Psoas muscle (tissue), 7 donors: ENCODE measurements at regions not wholly inside any gene's neighbourhood (a gene's known extent, or its start where the extent isn't known, plus 50 kb on each side); places are given as distances from the start of the nearest gene placed in this dataset.

Experiments
- ATAC-seq, 4 donors: fragments of 200-7000 bp; cut with Tn5 transposase; one replicate each; pipeline ENCODE4 v1.9.1; 2020; ENCODE audit warnings: moderate library complexity in 3 of 4, mild to moderate bottlenecking in 2 of 4
- DNase-seq, 2 donors: peaks; one replicate each; pipeline ENCODE4 v3.0.0-alpha.2; 2020
- H3K27ac ChIP-seq: fragments of 200-600 bp; one replicate; pipeline ENCODE4 v1.8.0; 2022
- H3K27me3 ChIP-seq, 3 donors: fragments of 200-600 bp in 1 of 3; one replicate each; pipeline versions ENCODE4 v1.6.1 to v1.8.0; 2013 to 2022; ENCODE audit warnings: low read length in 2 of 3, mild to moderate bottlenecking in 2 of 3, moderate library complexity in 1 of 3; ENCODE audit not compliant: insufficient read depth in 3 of 3
- H3K36me3 ChIP-seq, 2 donors: fragments of 200-600 bp in 1 of 2; one replicate each; pipeline versions ENCODE4 v1.6.1 to v1.8.0; 2013 to 2022; ENCODE audit warnings: low read depth in 1 of 2, mild to moderate bottlenecking in 1 of 2, moderate library complexity in 1 of 2; ENCODE audit not compliant: insufficient read depth in 1 of 2
- H3K4me1 ChIP-seq: fragments of 200-600 bp; one replicate; pipeline ENCODE4 v1.8.0; 2022
- H3K4me3 ChIP-seq: fragments of 200-600 bp; one replicate; pipeline ENCODE4 v1.8.0; 2022; ENCODE audit warnings: mild to moderate bottlenecking
- H3K9me3 ChIP-seq: fragments of 200-600 bp; one replicate; pipeline ENCODE4 v1.8.0; 2022
- CTCF ChIP-seq: fragments of 200-600 bp; IDR thresholded peaks from one replicate; pipeline ENCODE4 v1.8.0; 2022; ENCODE audit warnings: antibody characterized with exemption
- WGBS, 3 donors: extraction: QIAGEN DNeasy Blood & Tissue Kit; methylation state at CpG; one replicate each; pipeline versions ENCODE4 v1.1.6 to v1.1.7; 2013; 5-methylcytosine and 5-hydroxymethylcytosine counted together
- intact Hi-C, 2 donors: fragments of 100-400 bp; cut with DNase I; formaldehyde crosslinking; loops; one replicate each; pipeline versions ENCODE4 v1.11.0 to v1.14.2; 2022
- donor health status: healthy with polysubstance abuse.
- donor health status: DM: no; HTN: no; CAD: no; lungs with moderate emphysema.
- donor health status: Bipolar disorder and iron deficiency.
- donor health status: healthy.
- donor health status: DM: yes; HTN: yes; CAD: no.
- donor health status: DM: no; HTN: no; CAD: no.
- donor health status: DM: yes; HTN: yes; CAD: no.

DNA sequence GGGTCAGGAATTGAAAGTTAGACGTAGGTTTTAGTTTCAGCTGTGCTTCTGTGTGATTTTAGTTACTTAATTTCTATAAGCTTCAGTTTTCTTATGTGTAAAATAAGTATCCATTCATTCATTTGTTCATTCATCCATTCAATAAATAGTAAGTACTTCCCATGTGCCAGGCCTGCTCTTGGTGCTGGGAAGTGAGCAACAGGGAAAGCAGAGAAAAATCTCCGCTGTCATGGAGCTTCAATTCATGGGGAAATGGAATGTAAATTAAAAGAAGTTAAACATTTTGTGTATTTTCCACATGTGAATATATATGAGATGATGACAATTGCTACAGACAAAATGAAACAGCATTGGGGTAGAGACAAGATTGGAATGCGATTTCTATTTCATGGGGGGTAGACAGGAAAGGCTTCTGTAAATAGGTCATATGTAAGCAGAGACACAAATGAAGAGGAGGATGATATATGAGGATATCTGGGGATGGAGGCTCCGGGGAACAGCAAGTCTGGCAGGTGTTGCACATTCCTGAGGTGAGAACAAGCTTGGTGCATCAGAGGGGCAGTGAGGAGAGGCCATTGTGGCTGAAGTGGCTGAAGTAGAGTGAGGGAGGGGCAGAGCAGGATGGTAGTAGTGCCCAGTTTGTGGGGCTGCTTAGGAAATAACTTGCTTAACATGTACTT, 66.2 kb downstream of the FHIP1A start:
- Histone ChIP-seq H3K27ac (peak overlapping the region; percentile 53), H3K27me3 (no peaks in the 10 kb centered on the region), H3K36me3 (no peaks in the 10 kb centered on the region), H3K4me3 (no peak overlapping the region), H3K9me3 (no peaks in the 10 kb centered on the region), H3K4me1 (peaks cover 40% of the 10 kb centered on the region)
- TF ChIP-seq CTCF: no peak
- 45 to 64% (median 51%) methylated on average over 4 of the region's 4 CpGs for WGBS, 3 donors
- DNase-seq (no peak), ATAC-seq (peak; percentile 58 to 71 (median 65))
- intact Hi-C loops: no loop called here

DNA sequence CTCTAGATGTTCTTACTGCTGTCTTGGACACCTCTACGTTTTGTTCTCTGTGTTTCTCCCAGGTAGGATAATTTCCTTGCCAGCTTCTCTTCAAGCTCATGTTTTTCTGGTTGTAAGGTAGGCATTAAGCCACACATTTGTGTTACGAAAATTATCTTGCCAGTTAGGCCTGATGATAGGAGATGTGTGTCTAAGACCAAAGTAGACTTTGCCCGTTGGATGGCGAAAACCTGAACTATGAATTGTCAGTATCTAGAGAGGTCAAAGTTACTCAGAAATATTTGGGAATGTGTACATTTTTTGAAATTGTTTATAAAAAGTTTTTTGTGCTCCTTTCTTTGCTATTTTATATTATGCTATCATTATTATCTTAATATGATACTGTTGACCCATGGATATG, 72.8 kb downstream of the FHIP1A start:
- Histone ChIP-seq H3K9me3 (no peaks in the 10 kb centered on the region), H3K4me3 (no peak overlapping the region), H3K4me1 (peaks cover 16% of the 10 kb centered on the region), H3K27me3 (no peaks in the 10 kb centered on the region), H3K27ac (no peak overlapping the region), H3K36me3 (no peaks in the 10 kb centered on the region)
- ATAC-seq: no peak
- intact Hi-C loops: no loop called here
- no peak for TF ChIP-seq CTCF
- 81 to 91% (median 81%) methylated on average over 4 of the region's 4 CpGs for WGBS, 3 donors
- no peak for DNase-seq

- Histone ChIP-seq H3K4me1 (peaks cover 16% of the 10 kb centered on the region), H3K27me3 (no peaks in the 10 kb centered on the region), H3K4me3 (no peak overlapping the region), H3K36me3 (no peaks in the 10 kb centered on the region), H3K27ac (peak overlapping the region; percentile 66), H3K9me3 (no peaks in the 10 kb centered on the region)
- 22 to 34% (median 27%) methylated on average over 2 of the region's 2 CpGs for WGBS, 3 donors
- intact Hi-C loops: no loop called here
- DNase-seq (no peak), ATAC-seq (peak; percentile 73 to 88 (median 76))
- TF ChIP-seq CTCF: no peak
Observed at GRCh38 chr4:151484396-151485102, 75.6 kb downstream of the FHIP1A start.

DNA sequence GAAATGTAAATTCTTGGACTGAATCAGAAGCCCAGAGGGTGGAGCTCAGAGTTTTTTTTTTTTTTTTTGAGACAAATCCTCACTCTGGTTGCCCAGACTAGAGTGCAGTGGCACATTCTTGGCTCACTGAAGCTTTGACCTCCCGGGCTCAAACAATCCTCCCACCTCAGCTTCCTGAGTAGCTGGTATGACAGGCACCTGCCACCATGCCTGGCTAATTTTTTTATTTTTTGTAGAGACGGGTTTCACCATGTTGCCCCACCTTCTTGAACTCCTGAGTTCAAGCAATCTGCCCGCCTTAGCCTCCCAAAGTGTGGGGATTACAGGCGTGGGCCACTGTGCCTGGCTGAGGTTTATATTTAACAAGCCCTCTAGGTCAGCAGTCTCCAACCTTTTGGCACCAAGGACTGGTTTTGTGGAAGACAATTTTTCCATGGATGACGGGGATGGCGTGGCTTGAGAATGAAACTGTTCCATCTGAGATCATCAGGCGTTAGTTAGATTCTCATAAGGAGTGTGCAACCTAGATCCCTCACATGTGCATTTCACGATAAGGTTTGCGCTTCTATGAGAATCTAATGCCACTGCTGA, 76.7 kb downstream of the FHIP1A start:
- ATAC-seq (peak; percentile 19 to 61 (median 56)), DNase-seq (no peak)
- H3K36me3 ChIP-seq: no peaks in the 10 kb centered on the region
- 44 to 65% (median 49%) methylated on average over 9 of the region's 9 CpGs for WGBS, 3 donors
- peaks cover 16% of the 10 kb centered on the region for H3K4me1 ChIP-seq
- H3K9me3 ChIP-seq: peaks cover 3% of the 10 kb centered on the region
- H3K27ac ChIP-seq: peak overlapping the region; percentile 66
- no peaks in the 10 kb centered on the region for H3K27me3 ChIP-seq
- TF ChIP-seq CTCF: no peak
- H3K4me3 ChIP-seq: no peak overlapping the region
- intact Hi-C loops: no loop called here
